Smooth muscle cell (in vitro differentiated cells): ENCODE measurements at regions not wholly inside any gene's neighbourhood (a gene's known extent, or its start where the extent isn't known, plus 50 kb on each side); places are given as distances from the start of the nearest gene placed in this dataset.

ENCODE experiments used
- DNase-seq: peaks from one replicate; lab custom pipeline; 2025; ENCODE audit not compliant: unreplicated experiment; lab: John Stamatoyannopoulos, UW
- H2AFZ ChIP-seq: fragments of 200-600 bp; sonication (generic); 2 replicates; pipeline ENCODE4 v1.6.0; 2016; ENCODE audit warnings: antibody characterized with exemption, low read depth, mild to moderate bottlenecking
- H3F3A ChIP-seq: fragments of 200-600 bp; sonication (generic); 2 replicates; pipeline ENCODE4 v1.6.0; 2017; ENCODE audit warnings: antibody characterized with exemption, low read depth
- H3K27ac ChIP-seq: fragments of 200-600 bp; sonication (generic); 2 replicates; pipeline ENCODE4 v1.5.1; 2016; ENCODE audit warnings: low read depth, mild to moderate bottlenecking
- H3K27me3 ChIP-seq: fragments of 200-600 bp; sonication (generic); 2 replicates; pipeline ENCODE4 v1.6.1; 2016; ENCODE audit warnings: low read depth, mild to moderate bottlenecking
- H3K36me3 ChIP-seq: fragments of 200-600 bp; sonication (generic); 2 replicates; pipeline ENCODE4 v1.5.1; 2016; ENCODE audit warnings: low read depth
- H3K4me1 ChIP-seq: fragments of 200-600 bp; sonication (generic); 2 replicates; pipeline ENCODE4 v1.5.1; 2016; ENCODE audit warnings: low read depth
- H3K4me2 ChIP-seq: fragments of 200-600 bp; sonication (generic); 2 replicates; pipeline ENCODE4 v1.6.0; 2016; ENCODE audit warnings: mild to moderate bottlenecking
- H3K4me3 ChIP-seq: fragments of 200-600 bp; sonication (generic); 2 replicates; pipeline ENCODE4 v1.5.1; 2016; ENCODE audit warnings: mild to moderate bottlenecking
- H3K79me2 ChIP-seq: fragments of 200-600 bp; sonication (generic); 2 replicates; pipeline ENCODE4 v1.6.0; 2016; ENCODE audit warnings: low read depth, mild to moderate bottlenecking
- H3K9ac ChIP-seq: fragments of 200-600 bp; sonication (generic); 2 replicates; pipeline ENCODE4 v1.6.0; 2016; ENCODE audit warnings: low read depth
- H3K9me3 ChIP-seq: fragments of 200-600 bp; sonication (generic); replicated peaks from 2 replicates; pipeline ENCODE4 v1.5.1; 2016; ENCODE audit warnings: low read depth
- H4K20me1 ChIP-seq: fragments of 200-600 bp; sonication (generic); 2 replicates; pipeline ENCODE4 v1.6.0; 2016; ENCODE audit warnings: low read depth
- CTCF ChIP-seq: fragments of 200-600 bp; sonication (generic); IDR thresholded peaks from 2 replicates; pipeline ENCODE4 v1.5.1; 2017; ENCODE audit warnings: borderline replicate concordance, mild to moderate bottlenecking, antibody characterized with exemption; ENCODE audit not compliant: insufficient read depth, poor library complexity, severe bottlenecking
- WGBS: methylation state at CpG from one replicate; pipeline ENCODE4 v1.1.7; 2016; ENCODE audit warnings: low lambda C conversion rate; 5-methylcytosine and 5-hydroxymethylcytosine counted together

DNA sequence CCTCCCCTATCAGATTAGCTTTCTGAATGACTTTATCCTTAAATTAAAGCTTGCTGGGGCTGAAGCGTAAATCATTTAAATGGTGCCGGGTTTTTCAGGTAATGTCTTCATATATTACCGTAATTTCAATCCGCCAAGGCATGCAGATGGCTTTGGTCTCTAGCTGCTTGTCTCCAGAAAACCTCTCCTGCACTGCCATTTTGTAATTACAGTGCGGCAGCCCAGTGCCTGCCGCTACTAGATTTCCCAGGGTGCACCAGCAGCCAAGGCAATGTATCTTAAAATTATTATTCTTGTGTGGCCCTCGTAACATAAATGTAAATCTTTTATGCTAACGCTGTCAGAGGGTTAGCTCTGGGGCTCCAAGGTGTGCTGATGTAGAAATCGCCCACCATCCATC is 208.5 kb downstream of the TMEM114 start:
- no peak overlapping the region for H3K4me2 ChIP-seq
- no peaks in the 10 kb centered on the region for H4K20me1 ChIP-seq
- H3K36me3 ChIP-seq = no peaks in the 10 kb centered on the region
- H3K79me2 ChIP-seq = no peaks in the 10 kb centered on the region
- WGBS = 91% methylated on average over 9 of the region's 9 CpGs
- no peak for TF ChIP-seq CTCF
- no peak overlapping the region for H3K9ac ChIP-seq
- H2AFZ ChIP-seq = no peak overlapping the region
- no peak overlapping the region for H3K27ac ChIP-seq
- no peak overlapping the region for H3K4me3 ChIP-seq
- H3K9me3 ChIP-seq = no peaks in the 10 kb centered on the region
- H3F3A ChIP-seq = no peaks in the 10 kb centered on the region
- no peak for DNase-seq
- H3K4me1 ChIP-seq = peaks cover 12% of the 10 kb centered on the region
- no peaks in the 10 kb centered on the region for H3K27me3 ChIP-seq

DNA sequence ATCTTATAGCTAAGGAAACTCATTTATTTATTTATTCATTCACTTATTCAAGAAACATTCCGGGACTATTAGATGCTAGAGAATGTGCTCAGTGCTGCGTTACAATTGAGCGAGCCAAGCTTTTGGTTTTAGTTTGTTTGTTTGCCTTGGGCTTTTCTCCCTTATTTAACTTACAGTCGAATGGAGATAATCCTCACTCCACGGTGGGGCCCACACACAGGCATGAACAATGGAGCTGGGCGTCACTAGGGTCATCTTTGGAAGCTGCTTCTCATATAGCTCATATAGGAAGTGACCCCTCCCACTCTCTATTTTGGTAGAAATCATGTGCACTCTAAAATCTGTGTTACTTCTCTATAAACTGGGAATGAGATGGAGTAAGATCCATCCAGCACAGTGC is 210.0 kb downstream of the TMEM114 start:
- Histone ChIP-seq H3K79me2 (no peaks in the 10 kb centered on the region), H3K4me3 (no peak overlapping the region), H3K27me3 (no peaks in the 10 kb centered on the region), H4K20me1 (no peaks in the 10 kb centered on the region), H3K36me3 (no peaks in the 10 kb centered on the region), H3F3A (no peaks in the 10 kb centered on the region), H3K4me2 (no peak overlapping the region), H3K27ac (no peak overlapping the region), H3K9me3 (no peaks in the 10 kb centered on the region), H2AFZ (no peak overlapping the region), H3K9ac (no peak overlapping the region), H3K4me1 (peaks cover 12% of the 10 kb centered on the region)
- TF ChIP-seq CTCF = no peak
- no peak for DNase-seq
- 85% methylated on average over 6 of the region's 6 CpGs for WGBS

DNA sequence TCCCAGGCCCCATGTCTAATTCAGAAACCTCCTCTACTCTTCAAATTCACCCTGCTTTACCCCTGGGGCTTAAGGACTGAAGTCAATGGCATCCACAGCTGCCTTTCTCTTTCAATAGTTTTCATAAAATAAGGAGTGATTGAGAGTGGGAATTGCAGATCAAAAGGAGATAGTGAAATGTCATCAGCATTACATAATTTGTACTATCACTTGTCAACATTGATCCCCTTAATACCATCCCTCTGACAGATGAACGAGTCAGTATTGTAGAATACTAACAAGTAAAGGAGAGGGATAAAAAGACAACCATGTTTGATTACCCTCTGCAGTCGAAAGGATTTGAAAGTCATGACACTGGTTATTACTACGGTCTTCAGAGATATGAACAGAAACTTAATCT is 212.4 kb downstream of the TMEM114 start:
- WGBS = 82% methylated on average over 3 of the region's 3 CpGs
- no peaks in the 10 kb centered on the region for H3K9me3 ChIP-seq
- H3K36me3 ChIP-seq = no peaks in the 10 kb centered on the region
- no peak overlapping the region for H3K4me2 ChIP-seq
- H2AFZ ChIP-seq = no peak overlapping the region
- no peaks in the 10 kb centered on the region for H3F3A ChIP-seq
- H3K79me2 ChIP-seq = no peaks in the 10 kb centered on the region
- peaks cover 12% of the 10 kb centered on the region for H3K4me1 ChIP-seq
- no peaks in the 10 kb centered on the region for H3K27me3 ChIP-seq
- no peak overlapping the region for H3K27ac ChIP-seq
- no peak overlapping the region for H3K4me3 ChIP-seq
- no peak for DNase-seq
- H4K20me1 ChIP-seq = no peaks in the 10 kb centered on the region
- no peak for TF ChIP-seq CTCF
- no peak overlapping the region for H3K9ac ChIP-seq

- Histone ChIP-seq H3K4me2 (no peak overlapping the region), H2AFZ (no peak overlapping the region), H3K27me3 (no peaks in the 10 kb centered on the region), H3K79me2 (no peaks in the 10 kb centered on the region), H3K4me3 (no peak overlapping the region), H3K36me3 (no peaks in the 10 kb centered on the region), H3K9me3 (no peaks in the 10 kb centered on the region), H3K4me1 (peaks cover 12% of the 10 kb centered on the region), H3F3A (no peaks in the 10 kb centered on the region), H4K20me1 (no peaks in the 10 kb centered on the region), H3K27ac (no peak overlapping the region), H3K9ac (no peak overlapping the region)
- DNase-seq = no peak
- no peak for TF ChIP-seq CTCF
Measured at GRCh38 chr16:8376858-8377257, 213.5 kb downstream of the TMEM114 start.
